Keratinocyte (primary cell): ENCODE measurements at regions not wholly inside any gene's neighbourhood (a gene's known extent, or its start where the extent isn't known, plus 50 kb on each side); places are given as distances from the start of the nearest gene placed in this dataset.

ENCODE experiments used
- DNase-seq: peaks from one replicate; pipeline ENCODE4 v3.0.0-alpha.2; 2011; ENCODE audit warnings: low read depth, missing footprints, low spot score
- FAIRE-seq: peaks from 2 replicates; lab custom pipeline; 2011; peaks lifted over from hg19 to GRCh38; lab: Jason Lieb, UNC
- H2AFZ ChIP-seq: 2 replicates; pipeline ENCODE4 v1.6.0; 2012; ENCODE audit warnings: low read length, control low read depth, inconsistent platforms; ENCODE audit not compliant: control insufficient read depth
- H3K27ac ChIP-seq: 2 replicates; pipeline ENCODE4 v1.5.1; 2011; ENCODE audit warnings: low read length; ENCODE audit not compliant: control insufficient read depth, insufficient read depth
- H3K27me3 ChIP-seq: 3 replicates; pipeline ENCODE4 v1.6.0; 2011; ENCODE audit warnings: low read length; ENCODE audit not compliant: control insufficient read depth, insufficient read depth; ENCODE audit errors: extremely low read depth
- H3K36me3 ChIP-seq, 2 experiments: 2 replicates in 1 of 2; 3 replicates in 1 of 2; pipeline ENCODE4 v1.5.1; 2011; ENCODE audit warnings: low read length in 2 of 2, mild to moderate bottlenecking in 1 of 2; ENCODE audit not compliant: control insufficient read depth in 2 of 2, insufficient read depth in 2 of 2; ENCODE audit errors: extremely low read depth in 1 of 2
- H3K4me1 ChIP-seq: 3 replicates; pipeline ENCODE4 v1.5.1; 2011; ENCODE audit warnings: low read length; ENCODE audit not compliant: control insufficient read depth, insufficient read depth; ENCODE audit errors: extremely low read depth
- H3K4me2 ChIP-seq: 3 replicates; pipeline ENCODE4 v1.6.0; 2011; ENCODE audit warnings: low read depth, low read length; ENCODE audit not compliant: control insufficient read depth, insufficient read depth; ENCODE audit errors: extremely low read depth
- H3K4me3 ChIP-seq, 3 experiments: fragments of 200-600 bp in 1 of 3; sonication (generic) in 1 of 3; 2 replicates in 2 of 3; 3 replicates in 1 of 3; pipeline ENCODE4 v1.5.1; 2011 to 2016; ENCODE audit warnings: low read length in 3 of 3, mild to moderate bottlenecking in 3 of 3, control low read depth in 2 of 3, inconsistent platforms in 1 of 3, low read depth in 1 of 3, mixed read lengths in 1 of 3, mixed run types in 1 of 3, moderate library complexity in 1 of 3; ENCODE audit not compliant: control insufficient read depth in 2 of 3, insufficient read depth in 2 of 3; ENCODE audit errors: extremely low read depth in 1 of 3
- H3K79me2 ChIP-seq: 2 replicates; pipeline ENCODE4 v1.6.0; 2012; ENCODE audit warnings: low read length; ENCODE audit not compliant: control insufficient read depth, insufficient read depth
- H3K9ac ChIP-seq: 3 replicates; pipeline ENCODE4 v1.6.0; 2011; ENCODE audit warnings: low read length; ENCODE audit not compliant: control insufficient read depth, insufficient read depth; ENCODE audit errors: extremely low read depth
- H3K9me1 ChIP-seq: 3 replicates; pipeline ENCODE4 v1.6.0; 2011; ENCODE audit warnings: low read length; ENCODE audit not compliant: control insufficient read depth, insufficient read depth; ENCODE audit errors: extremely low read depth
- H3K9me3 ChIP-seq: 2 replicates; pipeline ENCODE4 v1.5.1; 2012; ENCODE audit warnings: low read depth, low read length; ENCODE audit not compliant: control insufficient read depth
- H4K20me1 ChIP-seq: 3 replicates; pipeline ENCODE4 v1.6.0; 2011; ENCODE audit warnings: low read length; ENCODE audit not compliant: control insufficient read depth, insufficient read depth; ENCODE audit errors: extremely low read depth
- EZH2 ChIP-seq: IDR thresholded peaks from one replicate; pipeline ENCODE4 v1.6.1; 2012; ENCODE audit warnings: inconsistent platforms, mild to moderate bottlenecking, low read length, moderate library complexity
- dilution Hi-C: fragments of 300-500 bp; cut with MboI; formaldehyde crosslinking; loops from one replicate; pipeline ENCODE4 v1.7.0; 2020; ENCODE audit warnings: low sequenced_read_pairs; ENCODE audit not compliant: extremely low pct_ligation_motif_present
- TF ChIP-seq, protein P1 (sequence below), 3 experiments: IDR thresholded peaks in 1 of 3; conservative IDR thresholded peaks in 1 of 3; optimal IDR thresholded peaks in 1 of 3; 2 replicates in 2 of 3; 3 replicates in 1 of 3; pipeline versions ENCODE3 to v1.5.1; 2011; ENCODE audit warnings: low read length in 3 of 3, mild to moderate bottlenecking in 3 of 3, moderate library complexity in 2 of 3, control low read depth in 1 of 3, inconsistent platforms in 1 of 3; ENCODE audit not compliant: insufficient read depth in 2 of 3; ENCODE audit errors: extremely low read depth in 1 of 3

DNA sequence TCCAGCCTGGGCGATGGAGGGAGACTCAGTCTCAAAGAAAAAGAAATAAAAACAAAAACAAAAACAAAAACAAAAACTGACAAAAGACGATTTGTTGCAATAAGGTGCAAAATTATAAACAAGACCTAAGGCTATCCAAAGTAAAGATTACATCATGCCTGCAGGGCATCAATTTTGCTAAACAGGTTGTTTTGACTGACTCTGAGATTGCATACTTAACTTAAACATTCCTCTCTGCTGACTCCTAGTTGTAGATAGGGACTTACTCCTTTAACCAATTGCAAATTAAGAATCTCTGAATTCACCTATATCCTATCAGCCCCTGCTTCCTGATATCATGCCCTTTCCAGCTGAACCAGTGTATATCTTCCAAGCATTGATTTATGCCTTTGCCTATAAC is 2687.3 kb downstream of the PCDH7 start:
- H3K4me3 ChIP-seq, result no peak overlapping the region
- no peaks in the 10 kb centered on the region for H3K79me2 ChIP-seq
- dilution Hi-C loops, result no loop called here
- DNase-seq (no peak), FAIRE-seq (no peak)
- H3K9me1 ChIP-seq, result no peaks in the 10 kb centered on the region
- no peaks in the 10 kb centered on the region for H3K27me3 ChIP-seq
- H2AFZ ChIP-seq, result no peak overlapping the region
- no peak overlapping the region for H3K9ac ChIP-seq
- H3K27ac ChIP-seq, result no peak overlapping the region
- no peak for TF ChIP-seq EZH2
- TF ChIP-seq, protein P1, sequence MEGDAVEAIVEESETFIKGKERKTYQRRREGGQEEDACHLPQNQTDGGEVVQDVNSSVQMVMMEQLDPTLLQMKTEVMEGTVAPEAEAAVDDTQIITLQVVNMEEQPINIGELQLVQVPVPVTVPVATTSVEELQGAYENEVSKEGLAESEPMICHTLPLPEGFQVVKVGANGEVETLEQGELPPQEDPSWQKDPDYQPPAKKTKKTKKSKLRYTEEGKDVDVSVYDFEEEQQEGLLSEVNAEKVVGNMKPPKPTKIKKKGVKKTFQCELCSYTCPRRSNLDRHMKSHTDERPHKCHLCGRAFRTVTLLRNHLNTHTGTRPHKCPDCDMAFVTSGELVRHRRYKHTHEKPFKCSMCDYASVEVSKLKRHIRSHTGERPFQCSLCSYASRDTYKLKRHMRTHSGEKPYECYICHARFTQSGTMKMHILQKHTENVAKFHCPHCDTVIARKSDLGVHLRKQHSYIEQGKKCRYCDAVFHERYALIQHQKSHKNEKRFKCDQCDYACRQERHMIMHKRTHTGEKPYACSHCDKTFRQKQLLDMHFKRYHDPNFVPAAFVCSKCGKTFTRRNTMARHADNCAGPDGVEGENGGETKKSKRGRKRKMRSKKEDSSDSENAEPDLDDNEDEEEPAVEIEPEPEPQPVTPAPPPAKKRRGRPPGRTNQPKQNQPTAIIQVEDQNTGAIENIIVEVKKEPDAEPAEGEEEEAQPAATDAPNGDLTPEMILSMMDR (optimal IDR thresholded peaks at IDR 0.05 in 1 of 3, IDR thresholded peaks at IDR 0.05 in 1 of 3, conservative IDR thresholded peaks at IDR 0.05 in 1 of 3; ENCODE audit: extremely low read depth in 1 of 3, insufficient read depth in 2 of 3, low read length in 3 of 3), result no peak
- H3K9me3 ChIP-seq, result no peaks in the 10 kb centered on the region
- no peaks in the 10 kb centered on the region for H3K4me1 ChIP-seq
- no peaks in the 10 kb centered on the region for H3K36me3 ChIP-seq
- no peak overlapping the region for H3K4me2 ChIP-seq
- no peaks in the 10 kb centered on the region for H4K20me1 ChIP-seq

DNA sequence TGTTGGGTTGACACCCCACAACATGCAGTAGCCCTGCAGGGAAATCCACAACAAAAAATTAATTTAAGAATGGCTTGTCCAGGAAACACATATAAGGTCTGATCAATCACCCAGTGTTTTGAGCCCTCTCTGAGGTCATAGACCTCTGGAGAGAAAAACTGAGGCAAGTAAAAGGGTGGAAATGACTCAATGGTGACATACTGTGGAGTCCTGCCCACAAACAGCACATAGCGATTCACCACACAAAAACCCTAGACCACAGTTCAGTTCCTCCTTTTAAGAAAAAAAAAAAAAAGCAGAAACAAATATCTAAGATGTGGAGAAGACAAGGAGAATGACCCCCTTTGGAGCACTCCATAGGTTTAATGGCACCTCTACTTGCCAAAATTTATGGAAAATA is 2691.0 kb downstream of the PCDH7 start:
- dilution Hi-C loops, result no loop called here
- no peaks in the 10 kb centered on the region for H3K4me1 ChIP-seq
- DNase-seq, result no peak
- TF ChIP-seq, protein P1 (optimal IDR thresholded peaks at IDR 0.05 in 1 of 3, IDR thresholded peaks at IDR 0.05 in 1 of 3, conservative IDR thresholded peaks at IDR 0.05 in 1 of 3; ENCODE audit: extremely low read depth in 1 of 3, insufficient read depth in 2 of 3, low read length in 3 of 3), result no peak
- TF ChIP-seq EZH2, result no peak
- H3K4me3 ChIP-seq, result no peak overlapping the region
- H3K9ac ChIP-seq, result no peak overlapping the region
- H2AFZ ChIP-seq, result no peak overlapping the region
- no peaks in the 10 kb centered on the region for H3K9me1 ChIP-seq
- H4K20me1 ChIP-seq, result no peaks in the 10 kb centered on the region
- no peaks in the 10 kb centered on the region for H3K27me3 ChIP-seq
- no peaks in the 10 kb centered on the region for H3K9me3 ChIP-seq
- no peak overlapping the region for H3K4me2 ChIP-seq
- H3K27ac ChIP-seq, result no peak overlapping the region
- H3K79me2 ChIP-seq, result no peaks in the 10 kb centered on the region
- no peak for FAIRE-seq
- no peaks in the 10 kb centered on the region for H3K36me3 ChIP-seq
